H1 (cell line): ENCODE measurements at regions not wholly inside any gene's neighbourhood (a gene's known extent, or its start where the extent isn't known, plus 50 kb on each side); places are given as distances from the start of the nearest gene placed in this dataset.

Experiments used
- CTCF ChIA-PET: fragments of 300-600 bp; sonication (Branson Sonifier 250); formaldehyde crosslinking; loops from one replicate; lab custom pipeline; 2021; ENCODE audit not compliant: partially characterized antibody; lab: Charles Lee
- POLR2A ChIA-PET: fragments of 300-600 bp; sonication (Branson Sonifier 250); formaldehyde crosslinking; loops from one replicate; lab custom pipeline; 2021; ENCODE audit warnings: inconsistent platforms; ENCODE audit not compliant: partially characterized antibody; lab: Charles Lee
- DNase-seq, 2 experiments: peaks; one replicate each; pipeline versions ENCODE4 v3.0.0 to v3.0.0-alpha.2; 2010 to 2022; ENCODE audit warnings: low spot score in 2 of 2, low read depth in 1 of 2, mixed read lengths in 1 of 2
- FAIRE-seq: peaks from 2 replicates; lab custom pipeline; 2011; peaks lifted over from hg19 to GRCh38; lab: Jason Lieb, UNC
- H2AFZ ChIP-seq: 2 replicates; pipeline ENCODE4 v1.8.1; 2012; ENCODE audit warnings: low read length, inconsistent platforms
- H2AK5ac ChIP-seq: 2 replicates; pipeline ENCODE4 v1.6.1; 2013; ENCODE audit warnings: low read depth, low read length
- H2BK120ac ChIP-seq: replicated peaks from 2 replicates; pipeline ENCODE3; 2013; ENCODE audit warnings: low read depth, low read length, inconsistent platforms
- H2BK12ac ChIP-seq: 2 replicates; pipeline ENCODE4 v1.6.1; 2013; ENCODE audit warnings: low read depth, low read length
- H2BK15ac ChIP-seq: 2 replicates; pipeline ENCODE4 v1.6.1; 2013; ENCODE audit warnings: low read length
- H2BK20ac ChIP-seq: 2 replicates; pipeline ENCODE4 v1.6.1; 2013; ENCODE audit warnings: low read length
- H2BK5ac ChIP-seq: 2 replicates; pipeline ENCODE4 v1.6.1; 2013; ENCODE audit warnings: low read depth, low read length
- H3K14ac ChIP-seq: 2 replicates; pipeline ENCODE4 v1.6.1; 2013; ENCODE audit warnings: inconsistent platforms; ENCODE audit not compliant: insufficient read length
- H3K18ac ChIP-seq: 2 replicates; pipeline ENCODE4 v1.6.1; 2013; ENCODE audit warnings: low read length; ENCODE audit errors: extremely low read depth
- H3K23ac ChIP-seq: 2 replicates; pipeline ENCODE4 v1.6.1; 2013; ENCODE audit warnings: inconsistent platforms; ENCODE audit not compliant: insufficient read length
- H3K23me2 ChIP-seq: 2 replicates; pipeline ENCODE4 v1.6.1; 2013; ENCODE audit warnings: low read depth, low read length
- H3K27ac ChIP-seq: 2 replicates; pipeline ENCODE4 v1.6.1; 2011; ENCODE audit warnings: low read depth, low read length, inconsistent platforms
- H3K27me3 ChIP-seq, 4 experiments: replicated peaks in 1 of 4; 1 replicate in 1 of 4; 2 replicates in 3 of 4; pipeline versions ENCODE4 v1.6.1 to v1.8.1; 2011 to 2013; ENCODE audit warnings: low read length in 3 of 4, mild to moderate bottlenecking in 3 of 4, inconsistent platforms in 2 of 4, mixed read lengths in 2 of 4, moderate library complexity in 1 of 4; ENCODE audit not compliant: control insufficient read depth in 3 of 4, insufficient read depth in 3 of 4; ENCODE audit errors: extremely low read depth in 1 of 4
- H3K36me3 ChIP-seq, 4 experiments: 2 replicates each; pipeline versions ENCODE4 v1.6.1 to v1.8.1; 2011 to 2013; ENCODE audit warnings: mild to moderate bottlenecking in 4 of 4, low read length in 3 of 4, moderate library complexity in 2 of 4, control low read depth in 1 of 4, inconsistent platforms in 1 of 4; ENCODE audit not compliant: insufficient read depth in 4 of 4, control insufficient read depth in 2 of 4
- H3K4ac ChIP-seq: replicated peaks from 2 replicates; pipeline ENCODE3; 2013; ENCODE audit warnings: low read length, low read depth, mixed read lengths, inconsistent platforms; ENCODE audit not compliant: insufficient read length
- H3K4me1 ChIP-seq, 4 experiments: replicated peaks in 1 of 4; 1 replicate in 1 of 4; 2 replicates in 3 of 4; pipeline versions ENCODE4 v1.6.1 to v1.8.1; 2011 to 2013; ENCODE audit warnings: low read length in 3 of 4, inconsistent platforms in 2 of 4, mixed read lengths in 1 of 4; ENCODE audit not compliant: insufficient read depth in 4 of 4, control insufficient read depth in 3 of 4
- H3K4me2 ChIP-seq, 2 experiments: 2 replicates each; pipeline versions ENCODE4 v1.6.1 to v1.8.1; 2011 to 2013; ENCODE audit warnings: low read depth in 2 of 2, low read length in 2 of 2, control low read depth in 1 of 2, inconsistent platforms in 1 of 2, mild to moderate bottlenecking in 1 of 2; ENCODE audit not compliant: insufficient read depth in 1 of 2
- H3K4me3 ChIP-seq, 4 experiments: fragments of 200-600, 300-600 bp in 1 of 4; sonication (generic), shearing (Covaris generic), sonication (Bioruptor Twin) in 1 of 4; 2 replicates each; pipeline versions ENCODE4 v1.5.1 to v1.8.1; 2011 to 2016; ENCODE audit warnings: low read length in 4 of 4, low read depth in 3 of 4, control low read depth in 2 of 4, inconsistent platforms in 2 of 4, mild to moderate bottlenecking in 2 of 4, mixed read lengths in 1 of 4, moderate library complexity in 1 of 4; ENCODE audit not compliant: insufficient read depth in 2 of 4; ENCODE audit errors: extremely low read depth in 1 of 4
- H3K56ac ChIP-seq: replicated peaks from 2 replicates; pipeline ENCODE3; 2013; ENCODE audit warnings: low read depth, mild to moderate bottlenecking, mixed read lengths, low read length, inconsistent platforms; ENCODE audit not compliant: insufficient read length
- H3K79me1 ChIP-seq: 2 replicates; pipeline ENCODE4 v1.6.1; 2013; ENCODE audit warnings: low read depth, low read length, control low read depth
- H3K79me2 ChIP-seq, 2 experiments: 2 replicates each; pipeline versions ENCODE4 v1.6.1 to v1.8.1; 2012 to 2013; ENCODE audit warnings: low read length in 2 of 2, mild to moderate bottlenecking in 2 of 2, inconsistent platforms in 1 of 2; ENCODE audit not compliant: insufficient read depth in 2 of 2, control insufficient read depth in 1 of 2
- H3K9ac ChIP-seq, 4 experiments: replicated peaks in 1 of 4; 1 replicate in 1 of 4; 2 replicates in 3 of 4; pipeline versions ENCODE4 v1.6.1 to v1.8.1; 2011 to 2013; ENCODE audit warnings: low read depth in 3 of 4, low read length in 3 of 4, control low read depth in 2 of 4, mild to moderate bottlenecking in 2 of 4, moderate library complexity in 2 of 4, inconsistent platforms in 1 of 4; ENCODE audit errors: extremely low read depth in 1 of 4
- H3K9me3 ChIP-seq, 2 experiments: 2 replicates each; pipeline versions ENCODE4 v1.6.1 to v1.8.1; 2012 to 2013; ENCODE audit warnings: mild to moderate bottlenecking in 2 of 2, moderate library complexity in 2 of 2, control low read depth in 1 of 2, inconsistent platforms in 1 of 2, low read depth in 1 of 2, low read length in 1 of 2, mixed read lengths in 1 of 2; ENCODE audit not compliant: insufficient read depth in 2 of 2
- H4K20me1 ChIP-seq, 2 experiments: replicated peaks in 1 of 2; 2 replicates each; pipeline versions ENCODE3 to v1.8.1; 2011 to 2013; ENCODE audit warnings: inconsistent platforms in 2 of 2, low read length in 2 of 2, mild to moderate bottlenecking in 1 of 2; ENCODE audit not compliant: insufficient read depth in 2 of 2, control insufficient read depth in 1 of 2
- H4K5ac ChIP-seq: 2 replicates; pipeline ENCODE4 v1.6.1; 2013; ENCODE audit warnings: low read length, low read depth, mixed read lengths, inconsistent platforms; ENCODE audit not compliant: insufficient read length
- H4K8ac ChIP-seq: 2 replicates; pipeline ENCODE4 v1.8.0; 2013; ENCODE audit warnings: mild to moderate bottlenecking, moderate library complexity, low read length, inconsistent platforms; ENCODE audit not compliant: insufficient read depth; ENCODE audit errors: extremely low read depth
- H4K91ac ChIP-seq: replicated peaks from 2 replicates; pipeline ENCODE3; 2013; ENCODE audit warnings: low read length, mixed read lengths, inconsistent platforms; ENCODE audit not compliant: insufficient read length
- BRCA1 ChIP-seq: IDR thresholded peaks from 2 replicates; pipeline ENCODE4 v1.6.1; 2012; ENCODE audit warnings: low read depth, low read length, improper control_type of control experiment
- CBX8 ChIP-seq: fragments of 300-800, 300-1000 bp; sonication (generic); IDR thresholded peaks from 2 replicates; pipeline ENCODE4 v1.7.1; 2016; ENCODE audit warnings: low read depth, low read length, borderline replicate concordance
- CHD1 ChIP-seq: IDR thresholded peaks from 2 replicates; pipeline ENCODE4 v1.6.1; 2012; ENCODE audit warnings: low read depth, low read length, improper control_type of control experiment
- GABPA ChIP-seq: IDR thresholded peaks from 2 replicates; pipeline ENCODE4 v1.6.1; 2011; ENCODE audit warnings: mild to moderate bottlenecking, low read length, moderate library complexity, borderline replicate concordance; ENCODE audit not compliant: insufficient read depth
- KDM4A ChIP-seq: IDR thresholded peaks from one replicate; pipeline ENCODE4 v1.7.1; 2012; ENCODE audit warnings: low read depth, mild to moderate bottlenecking, moderate library complexity, low read length, inconsistent platforms; ENCODE audit not compliant: severe bottlenecking
- NANOG ChIP-seq: IDR thresholded peaks from 2 replicates; pipeline ENCODE4 v1.6.1; 2011; ENCODE audit warnings: low read length, low read depth, mild to moderate bottlenecking, inconsistent platforms; ENCODE audit not compliant: insufficient read depth, poor library complexity, severe bottlenecking
- NRF1 ChIP-seq: IDR thresholded peaks from 2 replicates; pipeline ENCODE4 v1.6.1; 2011; ENCODE audit warnings: mild to moderate bottlenecking, low read depth, low read length, improper control_type of control experiment
- RBBP5 ChIP-seq: IDR thresholded peaks from 2 replicates; pipeline ENCODE4 v1.7.1; 2012; ENCODE audit warnings: low read depth, mild to moderate bottlenecking, inconsistent platforms, low read length, moderate library complexity, borderline replicate concordance
- RFX5 ChIP-seq: IDR thresholded peaks from 2 replicates; pipeline ENCODE4 v1.6.1; 2011; ENCODE audit warnings: low read depth, low read length, improper control_type of control experiment, borderline replicate concordance
- SIN3A ChIP-seq, 2 experiments: IDR thresholded peaks in 1 of 2; conservative IDR thresholded peaks in 1 of 2; 2 replicates each; pipeline ENCODE4 v1.6.1; 2011 to 2012; ENCODE audit warnings: low read length in 2 of 2, improper control_type of control experiment in 1 of 2, low read depth in 1 of 2, mild to moderate bottlenecking in 1 of 2
- SIRT6 ChIP-seq: IDR thresholded peaks from one replicate; pipeline ENCODE4 v1.7.1; 2012; ENCODE audit warnings: low read length, inconsistent platforms
- TEAD4 ChIP-seq: IDR thresholded peaks from 2 replicates; pipeline ENCODE4 v1.6.1; 2012; ENCODE audit warnings: low read depth, low read length, inconsistent platforms, mixed read lengths
- USF2 ChIP-seq: IDR thresholded peaks from 2 replicates; pipeline ENCODE4 v1.6.1; 2011; ENCODE audit warnings: low read length, improper control_type of control experiment
- WGBS, 2 experiments: shearing (Covaris generic) in 1 of 2; methylation state at CpG; one replicate each; pipeline versions ENCODE4 v1.1.6 to v1.1.7; 2013 to 2015; ENCODE audit warnings: low lambda C conversion rate in 2 of 2, mixed read lengths in 2 of 2, inconsistent platforms in 1 of 2, low coverage in 1 of 2, missing lambda C conversion rate in 1 of 2; ENCODE audit not compliant: insufficient replicate concordance in 2 of 2, insufficient coverage in 1 of 2, insufficient read length in 1 of 2; ENCODE audit errors: extremely low coverage in 1 of 2, missing lambda C conversion rate in 1 of 2; 5-methylcytosine and 5-hydroxymethylcytosine counted together

- no peaks in the 10 kb centered on the region for H3K9me3 ChIP-seq
- H3K4me3 ChIP-seq, result no peak overlapping the region
- 91% methylated on average over 2 of the region's 2 CpGs; no CpG with 5 or more reads in 1 of the 2 experiments for WGBS, 2 experiments
- no peak for FAIRE-seq
- no peak overlapping the region for H2BK12ac ChIP-seq
- H2BK20ac ChIP-seq, result no peak overlapping the region
- H4K5ac ChIP-seq, result no peak overlapping the region
- no peak overlapping the region for H4K91ac ChIP-seq
- H2AK5ac ChIP-seq, result no peak overlapping the region
- H3K56ac ChIP-seq, result no peak overlapping the region
- H3K4ac ChIP-seq, result no peak overlapping the region
- TF ChIP-seq GABPA, result no peak
- TF ChIP-seq NANOG, result no peak
- no peak for TF ChIP-seq NRF1
- TF ChIP-seq SIRT6, result no peak
- TF ChIP-seq CHD1, result no peak
- TF ChIP-seq TEAD4, result no peak
- TF ChIP-seq CBX8, result no peak
- no peak for TF ChIP-seq BRCA1
- TF ChIP-seq SIN3A (conservative IDR thresholded peaks at IDR 0.05 in 1 of 2, IDR thresholded peaks at IDR 0.05 in 1 of 2; ENCODE audit: low read depth in 1 of 2, low read length in 2 of 2), result no peak
- no peak for TF ChIP-seq RBBP5
- no peak for TF ChIP-seq USF2
- no peak for TF ChIP-seq RFX5
- TF ChIP-seq KDM4A, result no peak
- H2BK5ac ChIP-seq, result no peak overlapping the region
- H3K36me3 ChIP-seq, result no peaks in the 10 kb centered on the region
- H3K4me2 ChIP-seq, result no peak overlapping the region
- no peak overlapping the region for H2AFZ ChIP-seq
- no peak overlapping the region for H3K23ac ChIP-seq
- POLR2A ChIA-PET, result interaction anchor here (1.1 kb wide), 1 partner anchor 14 kb away, joined by 4 read pairs; no protein-coding TSS in a partner anchor
- H2BK15ac ChIP-seq, result no peak overlapping the region
- no peaks in the 10 kb centered on the region for H3K79me1 ChIP-seq
- no peaks in the 10 kb centered on the region for H3K79me2 ChIP-seq
- CTCF ChIA-PET, result no interaction called here
- no peaks in the 10 kb centered on the region for H3K23me2 ChIP-seq
- H3K9ac ChIP-seq, result no peak overlapping the region
- DNase-seq, result no peak
- no peaks in the 10 kb centered on the region for H3K4me1 ChIP-seq
- H3K27me3 ChIP-seq, result no peaks in the 10 kb centered on the region
- no peak overlapping the region for H3K14ac ChIP-seq
- H4K8ac ChIP-seq, result no peak overlapping the region
- H4K20me1 ChIP-seq, result no peaks in the 10 kb centered on the region
- no peak overlapping the region for H3K27ac ChIP-seq
- H3K18ac ChIP-seq, result no peak overlapping the region
- no peak overlapping the region for H2BK120ac ChIP-seq
These were observed 70.0 kb upstream of the GFPT2 start for GRCh38 chr5:180423133-180423532.
